ENCODE measurements at regions not wholly inside any gene's neighbourhood (a gene's known extent, or its start where the extent isn't known, plus 50 kb on each side); places are given as distances from the start of the nearest gene placed in this dataset.

- TF ChIP-seq POLR2AphosphoS5 (IDR thresholded peaks at IDR 0.05; ENCODE audit: low read depth, low read length) (no peak), CTCF (IDR thresholded peaks at IDR 0.05) (no peak), REST (IDR thresholded peaks at IDR 0.05; ENCODE audit: insufficient read depth in 1 of 2, low read depth in 2 of 2, low read length in 1 of 2) (no peak)
These were observed 813.0 kb downstream of the GALC start for GRCh38 chr14:87179936-87180335.

All from Panc1 (cell line).